GM23338 (cell line): ENCODE measurements at regions not wholly inside any gene's neighbourhood (a gene's known extent, or its start where the extent isn't known, plus 50 kb on each side); places are given as distances from the start of the nearest gene placed in this dataset.

Experiments used
- ATAC-seq: fragments of 200-7000 bp; cut with Tn5 transposase; 3 replicates; pipeline ENCODE4 v1.9.1; 2020
- DNase-seq: peaks from one replicate; pipeline ENCODE4 v3.0.0-alpha.2; 2015; ENCODE audit warnings: low spot score
- H2AFZ ChIP-seq: fragments of 200-600 bp; sonication (generic); 2 replicates; pipeline ENCODE4 v1.8.0; 2016; ENCODE audit warnings: antibody characterized with exemption, mild to moderate bottlenecking, moderate library complexity
- H3F3A ChIP-seq: fragments of 200-600 bp; sonication (generic); replicated peaks from 2 replicates; pipeline ENCODE4 v1.8.0; 2017; ENCODE audit warnings: antibody characterized with exemption, mixed run types, low read depth
- H3K27ac ChIP-seq: fragments of 200-600 bp; sonication (generic); 2 replicates; pipeline ENCODE4 v1.6.1; 2016; ENCODE audit warnings: low read depth
- H3K27me3 ChIP-seq: fragments of 200-600 bp; sonication (generic); 2 replicates; pipeline ENCODE4 v1.8.0; 2016; ENCODE audit warnings: mild to moderate bottlenecking, mixed run types, moderate library complexity; ENCODE audit not compliant: insufficient read depth
- H3K36me3 ChIP-seq: fragments of 200-600 bp; sonication (generic); 2 replicates; pipeline ENCODE4 v1.8.0; 2016; ENCODE audit warnings: mild to moderate bottlenecking; ENCODE audit not compliant: insufficient read depth
- H3K4me1 ChIP-seq: fragments of 200-600 bp; sonication (generic); 2 replicates; pipeline ENCODE4 v1.8.0; 2016; ENCODE audit warnings: mild to moderate bottlenecking, moderate library complexity; ENCODE audit not compliant: insufficient read depth
- H3K4me2 ChIP-seq: fragments of 200-600 bp; sonication (generic); 2 replicates; pipeline ENCODE4 v1.7.1; 2017; ENCODE audit warnings: mixed run types
- H3K4me3 ChIP-seq: fragments of 200-600 bp; sonication (generic); 2 replicates; pipeline ENCODE4 v1.6.1; 2016; ENCODE audit warnings: mixed run types
- H3K79me2 ChIP-seq: fragments of 200-600 bp; sonication (generic); replicated peaks from 2 replicates; pipeline ENCODE4 v1.8.0; 2017; ENCODE audit warnings: mild to moderate bottlenecking; ENCODE audit not compliant: insufficient read depth
- H3K9me2 ChIP-seq: fragments of 200-600 bp; sonication (generic); 2 replicates; pipeline ENCODE4 v1.8.0; 2017; ENCODE audit not compliant: insufficient read depth
- H4K20me1 ChIP-seq: fragments of 200-600 bp; sonication (generic); replicated peaks from 2 replicates; pipeline ENCODE4 v1.8.0; 2017; ENCODE audit warnings: mild to moderate bottlenecking; ENCODE audit not compliant: insufficient read depth
- H3K27ac Mint-ChIP-seq: 2 replicates; pipeline ENCODE4 v1.8.0; 2020; ENCODE audit warnings: inconsistent platforms, mild to moderate bottlenecking, moderate library complexity, mixed read lengths
- H3K27me3 Mint-ChIP-seq: 3 replicates; pipeline ENCODE4 v1.8.0; 2022; ENCODE audit warnings: low read depth, mild to moderate bottlenecking, moderate library complexity, mixed read lengths, inconsistent platforms; ENCODE audit not compliant: insufficient read depth, poor library complexity
- H3K36me3 Mint-ChIP-seq: 3 replicates; pipeline ENCODE4 v1.8.0; 2021; ENCODE audit warnings: low read depth, mild to moderate bottlenecking, inconsistent platforms, moderate library complexity, mixed read lengths
- H3K4me1 Mint-ChIP-seq: 3 replicates; pipeline ENCODE4 v1.8.0; 2020; ENCODE audit warnings: mild to moderate bottlenecking, inconsistent platforms, mixed read lengths
- H3K4me3 Mint-ChIP-seq: 3 replicates; pipeline ENCODE4 v1.8.0; 2021; ENCODE audit warnings: moderate library complexity, mild to moderate bottlenecking, inconsistent platforms, mixed read lengths
- H3K9me3 Mint-ChIP-seq: 3 replicates; pipeline ENCODE4 v1.8.0; 2020; ENCODE audit warnings: moderate library complexity, mild to moderate bottlenecking, inconsistent platforms, mixed read lengths
- CREB1 ChIP-seq: fragments of 250-450 bp; sonication (Bioruptor Pico); IDR thresholded peaks from 2 replicates; pipeline ENCODE4 v1.5.0; 2020; ENCODE audit warnings: low read depth, mild to moderate bottlenecking, moderate library complexity
- EZH2 ChIP-seq: fragments of 200-600 bp; sonication (generic); IDR thresholded peaks from one replicate; pipeline ENCODE4 v1.8.0; 2017; ENCODE audit warnings: antibody characterized with exemption, mild to moderate bottlenecking, low read depth; ENCODE audit not compliant: unreplicated experiment
- EZH2phosphoT487 ChIP-seq: fragments of 200-600 bp; sonication (generic); IDR thresholded peaks from one replicate; pipeline ENCODE4 v1.8.1; 2018; ENCODE audit warnings: antibody characterized with exemption; ENCODE audit not compliant: unreplicated experiment
- JUNB ChIP-seq: IDR thresholded peaks from one replicate; pipeline ENCODE4 v1.6.1; 2016; ENCODE audit warnings: antibody characterized with exemption; ENCODE audit not compliant: unreplicated experiment
- NANOG ChIP-seq: IDR thresholded peaks from 2 replicates; pipeline ENCODE4 v1.6.1; 2016; ENCODE audit warnings: antibody characterized with exemption, borderline replicate concordance
- POLR2AphosphoS5 ChIP-seq: IDR thresholded peaks from 2 replicates; pipeline ENCODE4 v1.6.1; 2016; ENCODE audit warnings: antibody characterized with exemption, low read depth
- STAT1 ChIP-seq: IDR thresholded peaks from one replicate; pipeline ENCODE4 v1.6.1; 2016; ENCODE audit warnings: antibody characterized with exemption; ENCODE audit not compliant: unreplicated experiment
- ZNF114 ChIP-seq: fragments of 250-450 bp; sonication (Bioruptor Pico); IDR thresholded peaks from 2 replicates; pipeline ENCODE4 v1.5.0; 2020; ENCODE audit warnings: mild to moderate bottlenecking, moderate library complexity
- ZNF331 ChIP-seq: fragments of 250-450 bp; sonication (Bioruptor Pico); IDR thresholded peaks from 2 replicates; pipeline ENCODE4 v1.5.0; 2020; ENCODE audit warnings: low read depth, mild to moderate bottlenecking, moderate library complexity
- TF ChIP-seq, protein P1 (sequence below): fragments of 250-450 bp; sonication (Bioruptor Pico); IDR thresholded peaks from 2 replicates; pipeline ENCODE4 v1.5.0; 2020; ENCODE audit warnings: mild to moderate bottlenecking, moderate library complexity
- TF ChIP-seq, protein P2 (sequence below), 2 experiments: fragments of 200-600 bp in 1 of 2; sonication (generic) in 1 of 2; conservative IDR thresholded peaks; 2 replicates each; pipeline versions ENCODE4 v1.5.1 to v1.6.1; 2016 to 2017; ENCODE audit warnings: antibody characterized with exemption in 2 of 2, low read depth in 2 of 2, mild to moderate bottlenecking in 2 of 2, moderate library complexity in 1 of 2
- TF ChIP-seq, protein P3 (sequence below): IDR thresholded peaks from 2 replicates; pipeline ENCODE4 v1.6.1; 2016; ENCODE audit warnings: antibody characterized with exemption
- TF ChIP-seq, protein P4 (sequence below): IDR thresholded peaks from one replicate; pipeline ENCODE4 v1.6.1; 2018; ENCODE audit warnings: antibody characterized with exemption; ENCODE audit not compliant: unreplicated experiment

DNA sequence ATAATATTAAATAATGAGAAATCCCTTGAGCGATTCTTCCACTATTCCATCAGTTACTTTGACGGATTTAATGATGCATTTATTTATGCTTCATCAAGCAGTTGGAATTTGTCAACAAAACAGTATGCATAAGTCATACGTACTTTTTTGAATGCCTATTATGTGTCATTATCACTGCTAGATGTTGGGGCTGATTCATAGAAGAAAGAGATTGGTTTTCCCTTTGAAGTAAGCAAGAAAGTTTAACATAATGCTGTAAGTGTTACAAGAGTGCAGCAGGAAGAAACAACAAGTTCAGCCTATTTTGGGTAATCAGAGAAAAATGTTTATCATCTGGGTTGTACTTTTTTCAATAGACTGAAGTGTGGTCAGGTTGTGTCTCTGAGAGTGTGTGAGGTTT, 121.2 kb upstream of the RANBP3L start:
- H3F3A ChIP-seq = no peaks in the 10 kb centered on the region
- no peaks in the 10 kb centered on the region for H4K20me1 ChIP-seq
- ATAC-seq (no peak), DNase-seq (no peak)
- H3K27ac ChIP-seq = no peak overlapping the region
- peaks cover 25% of the 10 kb centered on the region for H3K27me3 ChIP-seq
- H3K4me3 ChIP-seq = no peak overlapping the region
- no peak overlapping the region for H3K4me3 Mint-ChIP-seq
- peaks cover 4% of the 10 kb centered on the region for H3K27me3 Mint-ChIP-seq
- no peak overlapping the region for H2AFZ ChIP-seq
- TF ChIP-seq, protein P1, sequence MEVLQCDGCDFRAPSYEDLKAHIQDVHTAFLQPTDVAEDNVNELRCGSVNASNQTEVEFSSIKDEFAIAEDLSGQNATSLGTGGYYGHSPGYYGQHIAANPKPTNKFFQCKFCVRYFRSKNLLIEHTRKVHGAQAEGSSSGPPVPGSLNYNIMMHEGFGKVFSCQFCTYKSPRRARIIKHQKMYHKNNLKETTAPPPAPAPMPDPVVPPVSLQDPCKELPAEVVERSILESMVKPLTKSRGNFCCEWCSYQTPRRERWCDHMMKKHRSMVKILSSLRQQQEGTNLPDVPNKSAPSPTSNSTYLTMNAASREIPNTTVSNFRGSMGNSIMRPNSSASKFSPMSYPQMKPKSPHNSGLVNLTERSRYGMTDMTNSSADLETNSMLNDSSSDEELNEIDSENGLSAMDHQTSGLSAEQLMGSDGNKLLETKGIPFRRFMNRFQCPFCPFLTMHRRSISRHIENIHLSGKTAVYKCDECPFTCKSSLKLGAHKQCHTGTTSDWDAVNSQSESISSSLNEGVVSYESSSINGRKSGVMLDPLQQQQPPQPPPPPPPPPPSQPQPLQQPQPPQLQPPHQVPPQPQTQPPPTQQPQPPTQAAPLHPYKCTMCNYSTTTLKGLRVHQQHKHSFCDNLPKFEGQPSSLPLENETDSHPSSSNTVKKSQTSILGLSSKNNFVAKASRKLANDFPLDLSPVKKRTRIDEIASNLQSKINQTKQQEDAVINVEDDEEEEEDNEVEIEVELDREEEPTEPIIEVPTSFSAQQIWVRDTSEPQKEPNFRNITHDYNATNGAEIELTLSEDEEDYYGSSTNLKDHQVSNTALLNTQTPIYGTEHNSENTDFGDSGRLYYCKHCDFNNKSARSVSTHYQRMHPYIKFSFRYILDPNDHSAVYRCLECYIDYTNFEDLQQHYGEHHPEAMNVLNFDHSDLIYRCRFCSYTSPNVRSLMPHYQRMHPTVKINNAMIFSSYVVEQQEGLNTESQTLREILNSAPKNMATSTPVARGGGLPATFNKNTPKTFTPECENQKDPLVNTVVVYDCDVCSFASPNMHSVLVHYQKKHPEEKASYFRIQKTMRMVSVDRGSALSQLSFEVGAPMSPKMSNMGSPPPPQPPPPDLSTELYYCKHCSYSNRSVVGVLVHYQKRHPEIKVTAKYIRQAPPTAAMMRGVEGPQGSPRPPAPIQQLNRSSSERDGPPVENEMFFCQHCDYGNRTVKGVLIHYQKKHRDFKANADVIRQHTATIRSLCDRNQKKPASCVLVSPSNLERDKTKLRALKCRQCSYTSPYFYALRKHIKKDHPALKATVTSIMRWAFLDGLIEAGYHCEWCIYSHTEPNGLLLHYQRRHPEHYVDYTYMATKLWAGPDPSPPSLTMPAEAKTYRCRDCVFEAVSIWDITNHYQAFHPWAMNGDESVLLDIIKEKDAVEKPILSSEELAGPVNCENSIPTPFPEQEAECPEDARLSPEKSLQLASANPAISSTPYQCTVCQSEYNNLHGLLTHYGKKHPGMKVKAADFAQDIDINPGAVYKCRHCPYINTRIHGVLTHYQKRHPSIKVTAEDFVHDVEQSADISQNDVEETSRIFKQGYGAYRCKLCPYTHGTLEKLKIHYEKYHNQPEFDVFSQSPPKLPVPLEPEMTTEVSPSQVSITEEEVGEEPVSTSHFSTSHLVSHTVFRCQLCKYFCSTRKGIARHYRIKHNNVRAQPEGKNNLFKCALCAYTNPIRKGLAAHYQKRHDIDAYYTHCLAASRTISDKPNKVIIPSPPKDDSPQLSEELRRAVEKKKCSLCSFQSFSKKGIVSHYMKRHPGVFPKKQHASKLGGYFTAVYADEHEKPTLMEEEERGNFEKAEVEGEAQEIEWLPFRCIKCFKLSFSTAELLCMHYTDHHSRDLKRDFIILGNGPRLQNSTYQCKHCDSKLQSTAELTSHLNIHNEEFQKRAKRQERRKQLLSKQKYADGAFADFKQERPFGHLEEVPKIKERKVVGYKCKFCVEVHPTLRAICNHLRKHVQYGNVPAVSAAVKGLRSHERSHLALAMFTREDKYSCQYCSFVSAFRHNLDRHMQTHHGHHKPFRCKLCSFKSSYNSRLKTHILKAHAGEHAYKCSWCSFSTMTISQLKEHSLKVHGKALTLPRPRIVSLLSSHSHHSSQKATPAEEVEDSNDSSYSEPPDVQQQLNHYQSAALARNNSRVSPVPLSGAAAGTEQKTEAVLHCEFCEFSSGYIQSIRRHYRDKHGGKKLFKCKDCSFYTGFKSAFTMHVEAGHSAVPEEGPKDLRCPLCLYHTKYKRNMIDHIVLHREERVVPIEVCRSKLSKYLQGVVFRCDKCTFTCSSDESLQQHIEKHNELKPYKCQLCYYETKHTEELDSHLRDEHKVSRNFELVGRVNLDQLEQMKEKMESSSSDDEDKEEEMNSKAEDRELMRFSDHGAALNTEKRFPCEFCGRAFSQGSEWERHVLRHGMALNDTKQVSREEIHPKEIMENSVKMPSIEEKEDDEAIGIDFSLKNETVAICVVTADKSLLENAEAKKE = no peak
- no peak for TF ChIP-seq EZH2phosphoT487
- TF ChIP-seq JUNB = no peak
- no peak for TF ChIP-seq POLR2AphosphoS5
- no peak for TF ChIP-seq STAT1
- no peak for TF ChIP-seq CREB1 (CRISPR knock-in tag)
- TF ChIP-seq ZNF114 (CRISPR knock-in tag) = no peak
- TF ChIP-seq, protein P2, sequence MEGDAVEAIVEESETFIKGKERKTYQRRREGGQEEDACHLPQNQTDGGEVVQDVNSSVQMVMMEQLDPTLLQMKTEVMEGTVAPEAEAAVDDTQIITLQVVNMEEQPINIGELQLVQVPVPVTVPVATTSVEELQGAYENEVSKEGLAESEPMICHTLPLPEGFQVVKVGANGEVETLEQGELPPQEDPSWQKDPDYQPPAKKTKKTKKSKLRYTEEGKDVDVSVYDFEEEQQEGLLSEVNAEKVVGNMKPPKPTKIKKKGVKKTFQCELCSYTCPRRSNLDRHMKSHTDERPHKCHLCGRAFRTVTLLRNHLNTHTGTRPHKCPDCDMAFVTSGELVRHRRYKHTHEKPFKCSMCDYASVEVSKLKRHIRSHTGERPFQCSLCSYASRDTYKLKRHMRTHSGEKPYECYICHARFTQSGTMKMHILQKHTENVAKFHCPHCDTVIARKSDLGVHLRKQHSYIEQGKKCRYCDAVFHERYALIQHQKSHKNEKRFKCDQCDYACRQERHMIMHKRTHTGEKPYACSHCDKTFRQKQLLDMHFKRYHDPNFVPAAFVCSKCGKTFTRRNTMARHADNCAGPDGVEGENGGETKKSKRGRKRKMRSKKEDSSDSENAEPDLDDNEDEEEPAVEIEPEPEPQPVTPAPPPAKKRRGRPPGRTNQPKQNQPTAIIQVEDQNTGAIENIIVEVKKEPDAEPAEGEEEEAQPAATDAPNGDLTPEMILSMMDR (conservative IDR thresholded peaks at IDR 0.05; ENCODE audit: low read depth in 2 of 2) = no peak
- no peak for TF ChIP-seq EZH2
- TF ChIP-seq NANOG = no peak
- TF ChIP-seq, protein P3, sequence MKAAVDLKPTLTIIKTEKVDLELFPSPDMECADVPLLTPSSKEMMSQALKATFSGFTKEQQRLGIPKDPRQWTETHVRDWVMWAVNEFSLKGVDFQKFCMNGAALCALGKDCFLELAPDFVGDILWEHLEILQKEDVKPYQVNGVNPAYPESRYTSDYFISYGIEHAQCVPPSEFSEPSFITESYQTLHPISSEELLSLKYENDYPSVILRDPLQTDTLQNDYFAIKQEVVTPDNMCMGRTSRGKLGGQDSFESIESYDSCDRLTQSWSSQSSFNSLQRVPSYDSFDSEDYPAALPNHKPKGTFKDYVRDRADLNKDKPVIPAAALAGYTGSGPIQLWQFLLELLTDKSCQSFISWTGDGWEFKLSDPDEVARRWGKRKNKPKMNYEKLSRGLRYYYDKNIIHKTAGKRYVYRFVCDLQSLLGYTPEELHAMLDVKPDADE = no peak
- no peak for TF ChIP-seq ZNF331 (CRISPR knock-in tag)
- TF ChIP-seq, protein P4, sequence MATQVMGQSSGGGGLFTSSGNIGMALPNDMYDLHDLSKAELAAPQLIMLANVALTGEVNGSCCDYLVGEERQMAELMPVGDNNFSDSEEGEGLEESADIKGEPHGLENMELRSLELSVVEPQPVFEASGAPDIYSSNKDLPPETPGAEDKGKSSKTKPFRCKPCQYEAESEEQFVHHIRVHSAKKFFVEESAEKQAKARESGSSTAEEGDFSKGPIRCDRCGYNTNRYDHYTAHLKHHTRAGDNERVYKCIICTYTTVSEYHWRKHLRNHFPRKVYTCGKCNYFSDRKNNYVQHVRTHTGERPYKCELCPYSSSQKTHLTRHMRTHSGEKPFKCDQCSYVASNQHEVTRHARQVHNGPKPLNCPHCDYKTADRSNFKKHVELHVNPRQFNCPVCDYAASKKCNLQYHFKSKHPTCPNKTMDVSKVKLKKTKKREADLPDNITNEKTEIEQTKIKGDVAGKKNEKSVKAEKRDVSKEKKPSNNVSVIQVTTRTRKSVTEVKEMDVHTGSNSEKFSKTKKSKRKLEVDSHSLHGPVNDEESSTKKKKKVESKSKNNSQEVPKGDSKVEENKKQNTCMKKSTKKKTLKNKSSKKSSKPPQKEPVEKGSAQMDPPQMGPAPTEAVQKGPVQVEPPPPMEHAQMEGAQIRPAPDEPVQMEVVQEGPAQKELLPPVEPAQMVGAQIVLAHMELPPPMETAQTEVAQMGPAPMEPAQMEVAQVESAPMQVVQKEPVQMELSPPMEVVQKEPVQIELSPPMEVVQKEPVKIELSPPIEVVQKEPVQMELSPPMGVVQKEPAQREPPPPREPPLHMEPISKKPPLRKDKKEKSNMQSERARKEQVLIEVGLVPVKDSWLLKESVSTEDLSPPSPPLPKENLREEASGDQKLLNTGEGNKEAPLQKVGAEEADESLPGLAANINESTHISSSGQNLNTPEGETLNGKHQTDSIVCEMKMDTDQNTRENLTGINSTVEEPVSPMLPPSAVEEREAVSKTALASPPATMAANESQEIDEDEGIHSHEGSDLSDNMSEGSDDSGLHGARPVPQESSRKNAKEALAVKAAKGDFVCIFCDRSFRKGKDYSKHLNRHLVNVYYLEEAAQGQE = no peak
- no peak overlapping the region for H3K27ac Mint-ChIP-seq
- H3K4me1 Mint-ChIP-seq = peaks cover 21% of the 10 kb centered on the region
- no peaks in the 10 kb centered on the region for H3K79me2 ChIP-seq
- H3K36me3 Mint-ChIP-seq = no peaks in the 10 kb centered on the region
- H3K9me2 ChIP-seq = no peaks in the 10 kb centered on the region
- no peaks in the 10 kb centered on the region for H3K9me3 Mint-ChIP-seq
- no peak overlapping the region for H3K4me2 ChIP-seq
- H3K36me3 ChIP-seq = no peaks in the 10 kb centered on the region
- H3K4me1 ChIP-seq = peaks cover 21% of the 10 kb centered on the region
